HuH-7 (cell line): ENCODE measurements at regions not wholly inside any gene's neighbourhood (a gene's known extent, or its start where the extent isn't known, plus 50 kb on each side); places are given as distances from the start of the nearest gene placed in this dataset.

Experiments used
- DNase-seq: peaks from one replicate; pipeline ENCODE4 v3.0.0; 2011; ENCODE audit warnings: low spot score

- DNase-seq = no peak
Measured at GRCh38 chr10:120705309-120705708, 145.9 kb upstream of the WDR11 start.

GRCh38 chr10:120710076-120710475, 141.1 kb upstream of the WDR11 start:
- no peak for DNase-seq

- DNase-seq = no peak
Measured at GRCh38 chr10:120711860-120712259, 139.3 kb upstream of the WDR11 start.

GRCh38 chr10:120713573-120714205, 137.5 kb upstream of the WDR11 start:
- DNase-seq = no peak

GRCh38 chr10:120715171-120715570, 136.0 kb upstream of the WDR11 start:
- no peak for DNase-seq

- no peak for DNase-seq
Measured at GRCh38 chr10:120719333-120719732, 131.8 kb upstream of the WDR11 start.

GRCh38 chr10:120727001-120727400, 124.2 kb upstream of the WDR11 start:
- no peak for DNase-seq

GRCh38 chr10:120729547-120729946, 121.6 kb upstream of the WDR11 start:
- DNase-seq = no peak

- no peak for DNase-seq
Measured at GRCh38 chr10:120732067-120732466, 119.1 kb upstream of the WDR11 start.

GRCh38 chr10:120732643-120733313, 118.4 kb upstream of the WDR11 start:
- no peak for DNase-seq

GRCh38 chr10:120734483-120735078, 116.6 kb upstream of the WDR11 start:
- DNase-seq = no peak

GRCh38 chr10:120735315-120735714, 115.8 kb upstream of the WDR11 start:
- DNase-seq = no peak

GRCh38 chr10:120735773-120736371, 115.3 kb upstream of the WDR11 start:
- peak; percentile 9 for DNase-seq

GRCh38 chr10:120736377-120736776, 114.8 kb upstream of the WDR11 start:
- DNase-seq = no peak

- DNase-seq = no peak
Measured at GRCh38 chr10:120738658-120739057, 112.5 kb upstream of the WDR11 start.

- DNase-seq = peak; percentile 6
Measured at GRCh38 chr10:120741396-120741795, 109.8 kb upstream of the WDR11 start.

GRCh38 chr10:120742373-120742772, 108.8 kb upstream of the WDR11 start:
- DNase-seq = no peak

- no peak for DNase-seq
Measured at GRCh38 chr10:120744040-120744439, 107.1 kb upstream of the WDR11 start.

GRCh38 chr10:120746001-120746777, 105.0 kb upstream of the WDR11 start:
- DNase-seq = no peak

- no peak for DNase-seq
Measured at GRCh38 chr10:120748519-120748918, 102.6 kb upstream of the WDR11 start.

- no peak for DNase-seq
Measured at GRCh38 chr10:120749072-120749471, 102.1 kb upstream of the WDR11 start.

GRCh38 chr10:120749856-120750566, 101.2 kb upstream of the WDR11 start:
- DNase-seq = no peak
